GM21529 (cell line): ENCODE measurements at regions not wholly inside any gene's neighbourhood (a gene's known extent, or its start where the extent isn't known, plus 50 kb on each side); places are given as distances from the start of the nearest gene placed in this dataset.

Experiments used
- ATAC-seq: cut with Tn5 transposase; IDR thresholded peaks from one replicate; pipeline ENCODE4 v1.9.1; 2021; ENCODE audit not compliant: unreplicated experiment

DNA sequence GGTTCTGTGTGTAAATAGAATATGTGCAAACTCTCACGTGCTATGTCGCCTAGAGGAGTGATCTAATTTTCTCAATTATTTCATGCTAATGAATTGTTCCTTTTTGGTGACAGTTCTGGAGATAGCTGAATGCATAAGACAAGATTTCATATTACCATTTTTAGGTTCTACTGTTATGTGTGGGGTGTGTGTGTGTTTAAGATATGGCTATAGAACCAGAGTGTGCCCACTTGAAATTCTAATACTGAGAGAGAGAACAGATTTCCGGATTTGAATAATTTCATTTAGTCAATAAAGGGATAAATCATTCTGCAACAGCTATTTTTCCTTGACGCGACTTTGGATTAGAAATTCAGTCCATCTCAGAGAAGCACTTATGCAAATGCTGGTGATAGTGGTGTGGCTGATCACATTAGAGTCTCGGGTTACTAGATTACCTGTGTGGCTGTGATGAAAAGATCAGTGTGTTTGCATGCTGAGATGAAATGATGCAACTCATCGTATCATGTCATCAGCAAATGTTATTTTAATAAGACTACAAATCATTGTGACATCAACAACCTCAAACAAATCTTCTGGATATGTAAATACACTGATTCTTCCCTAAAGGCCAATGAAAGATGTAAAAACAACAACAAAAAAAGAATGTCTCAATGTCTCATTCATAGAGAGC lies 415.9 kb downstream of the EPHA4 start:
- ATAC-seq = no peak

DNA sequence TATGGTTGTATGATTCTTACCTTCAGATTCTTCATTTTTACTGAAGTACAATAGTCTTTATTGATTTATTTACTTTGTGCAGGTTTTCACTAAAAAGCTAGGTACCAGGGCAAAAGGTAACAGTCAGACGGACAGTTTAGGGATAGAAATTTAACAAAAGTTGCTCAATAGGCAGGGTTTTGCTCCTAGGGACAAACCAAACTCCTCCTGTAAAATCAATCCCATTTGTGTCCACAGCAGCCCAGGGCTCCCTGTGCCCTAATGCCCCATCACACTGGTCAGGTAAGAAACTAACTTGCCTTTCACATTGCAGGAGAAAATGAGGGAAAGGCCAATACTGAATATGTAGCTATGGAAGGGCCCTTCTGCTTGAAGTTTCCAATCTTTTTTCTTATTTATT lies 410.9 kb downstream of the EPHA4 start:
- no peak for ATAC-seq

DNA sequence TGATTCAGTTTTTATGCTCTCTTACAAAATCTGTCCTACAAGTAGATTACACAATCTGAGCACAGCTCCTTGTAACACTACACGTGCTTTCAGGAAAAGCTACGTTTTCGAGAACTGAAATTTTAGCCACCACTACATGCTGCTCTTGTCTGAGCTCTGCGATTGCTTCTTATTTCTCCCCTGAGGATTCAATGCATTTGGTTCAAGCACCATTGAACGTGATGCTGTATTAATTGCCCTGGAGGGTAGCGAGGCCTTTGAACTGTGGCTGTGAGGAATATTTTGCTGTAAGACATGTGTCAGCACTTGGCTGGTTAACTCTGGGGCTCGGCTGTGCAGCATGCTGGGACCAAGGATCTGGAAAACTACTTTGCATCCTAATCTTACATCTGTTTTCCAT lies 405.8 kb downstream of the EPHA4 start:
- ATAC-seq = no peak

DNA sequence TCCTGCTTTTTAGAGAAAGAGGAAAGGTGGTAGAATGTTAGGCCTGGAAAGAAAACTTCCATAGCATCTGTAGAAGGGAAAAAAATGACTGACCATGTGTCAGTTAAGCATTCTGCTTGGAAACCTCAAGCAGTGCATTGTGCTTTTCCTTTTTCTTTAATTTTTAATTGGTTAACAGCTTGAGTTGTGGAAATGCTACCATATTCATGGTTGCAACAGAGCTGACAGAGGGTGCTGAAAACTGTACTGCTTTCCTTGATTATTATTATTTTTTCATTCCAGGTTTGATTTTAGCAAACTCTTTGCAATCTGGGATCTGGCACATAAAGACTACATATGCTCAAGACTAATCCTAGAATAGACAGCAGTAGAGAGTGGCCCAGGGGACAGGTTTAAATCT lies 404.5 kb downstream of the EPHA4 start:
- ATAC-seq = no peak

DNA sequence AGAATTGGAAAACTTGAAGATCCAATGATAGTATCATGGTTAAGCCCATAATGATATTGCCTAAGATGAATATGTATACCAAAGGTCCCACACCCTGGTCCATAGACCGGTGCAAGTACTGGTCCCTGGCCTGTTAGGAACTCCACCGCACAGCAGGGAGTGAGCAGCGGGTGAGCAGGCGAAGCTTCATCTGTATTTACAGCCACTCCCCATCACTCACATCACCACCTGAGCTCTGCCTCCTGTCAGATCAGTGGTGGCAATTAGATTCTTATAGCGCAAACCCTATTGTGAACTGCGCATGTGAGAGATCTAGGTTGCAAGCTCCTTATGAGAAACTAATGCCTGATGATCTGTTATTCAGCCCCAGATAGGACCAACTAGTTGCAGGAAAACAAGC lies 402.4 kb downstream of the EPHA4 start:
- ATAC-seq = no peak

DNA sequence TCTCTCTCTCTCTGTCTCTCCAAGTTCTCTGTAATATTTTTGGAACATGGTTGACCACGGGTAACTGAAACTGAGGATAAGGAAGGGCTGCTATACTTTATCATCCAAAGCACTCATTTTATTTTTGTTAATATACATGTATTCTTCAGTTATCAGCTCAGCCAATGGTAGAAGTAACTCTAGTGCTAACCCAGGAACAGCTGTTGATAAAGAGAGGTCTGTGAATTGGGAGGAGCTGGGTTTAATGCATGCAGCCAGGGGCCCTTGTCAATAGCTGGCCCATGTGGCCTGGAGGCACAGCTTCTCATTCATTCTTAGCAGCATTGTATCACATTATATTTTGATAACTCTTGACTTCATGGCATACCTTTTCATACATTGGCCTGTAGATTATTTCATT lies 401.6 kb downstream of the EPHA4 start:
- ATAC-seq = no peak

DNA sequence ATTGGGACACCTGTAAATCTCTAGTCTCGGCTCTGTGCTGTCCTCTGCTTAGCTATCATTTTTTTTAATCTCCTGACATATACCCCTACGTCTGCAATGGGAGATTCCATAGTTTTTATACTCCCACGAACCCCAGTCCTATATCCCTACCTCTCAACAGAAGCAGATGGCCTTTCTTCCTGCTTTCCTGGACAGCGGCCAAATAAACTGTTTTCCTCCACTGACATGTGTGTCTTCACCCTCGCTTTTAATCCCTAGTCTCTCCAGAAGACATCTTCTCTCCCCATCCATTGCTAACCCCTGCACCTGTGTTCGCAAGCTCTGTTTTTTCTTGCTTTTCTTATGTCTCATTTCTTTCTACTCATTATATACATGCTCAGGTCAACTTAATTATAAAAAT lies 395.4 kb downstream of the EPHA4 start:
- no peak for ATAC-seq

DNA sequence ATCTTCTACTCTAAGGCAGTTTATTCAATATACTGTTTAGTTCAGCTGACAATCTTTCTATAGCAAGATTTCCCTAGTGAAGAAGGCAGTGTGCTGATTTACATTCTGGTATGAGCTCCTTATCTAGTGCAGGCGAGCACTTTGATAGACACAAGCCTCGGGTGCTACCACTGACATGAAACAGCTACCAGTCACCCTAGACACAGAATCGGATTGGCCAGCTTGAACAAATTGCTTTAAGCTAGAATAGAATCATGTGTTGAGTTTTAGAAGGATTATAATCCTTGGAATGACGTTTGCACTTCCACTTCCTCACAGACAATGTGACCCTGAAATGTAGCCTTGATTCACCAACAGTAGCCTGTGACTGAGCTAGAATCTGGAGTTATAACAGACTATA lies 394.0 kb downstream of the EPHA4 start:
- no peak for ATAC-seq

DNA sequence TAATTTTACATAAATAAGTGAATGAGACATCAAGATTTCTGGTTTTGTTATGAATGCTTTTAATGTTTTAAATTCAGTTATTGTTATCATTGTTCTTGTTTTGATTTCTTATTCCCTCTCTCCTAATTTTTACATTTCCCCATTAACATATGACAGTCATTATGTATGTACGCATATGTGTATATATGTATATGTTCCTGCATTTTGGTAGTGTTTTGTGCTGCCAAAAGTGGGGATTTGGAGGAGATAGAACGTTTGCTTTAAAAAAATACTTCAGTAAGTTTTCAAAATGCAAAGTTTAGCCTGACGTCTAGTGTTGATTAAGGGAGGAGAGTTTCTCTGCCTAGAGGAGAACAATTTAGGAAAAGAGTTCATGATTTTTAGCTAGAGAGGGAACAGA lies 385.2 kb downstream of the EPHA4 start:
- ATAC-seq = no peak

DNA sequence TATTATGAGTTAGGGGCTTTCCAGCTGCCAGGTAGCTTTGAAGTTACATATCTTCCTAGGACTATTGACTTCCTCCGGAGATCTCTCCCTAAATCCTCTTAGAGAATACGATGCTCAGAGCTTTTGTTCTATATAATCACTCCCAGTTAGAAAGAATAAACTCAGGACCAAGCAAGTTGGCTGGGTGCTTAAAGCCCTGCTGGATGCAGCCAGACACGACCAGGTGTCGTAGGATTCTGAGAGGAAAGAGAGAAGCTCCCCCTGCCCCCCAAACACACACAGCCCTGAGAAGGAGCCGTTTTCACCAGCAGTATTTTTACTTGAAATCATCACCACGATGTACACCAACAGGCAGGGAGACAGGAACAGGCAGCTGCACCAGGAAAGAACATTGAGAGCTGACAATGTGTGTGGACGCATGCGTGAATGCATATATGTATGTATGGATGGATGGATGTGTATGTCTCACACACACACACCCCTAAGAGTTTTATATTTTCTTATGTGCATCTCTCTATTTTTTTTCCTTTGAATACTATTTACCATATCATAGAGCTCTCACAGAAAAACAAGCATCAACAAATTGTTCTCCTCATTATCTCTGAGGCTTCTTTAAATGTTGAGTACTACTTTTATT lies 382.6 kb downstream of the EPHA4 start:
- no peak for ATAC-seq

DNA sequence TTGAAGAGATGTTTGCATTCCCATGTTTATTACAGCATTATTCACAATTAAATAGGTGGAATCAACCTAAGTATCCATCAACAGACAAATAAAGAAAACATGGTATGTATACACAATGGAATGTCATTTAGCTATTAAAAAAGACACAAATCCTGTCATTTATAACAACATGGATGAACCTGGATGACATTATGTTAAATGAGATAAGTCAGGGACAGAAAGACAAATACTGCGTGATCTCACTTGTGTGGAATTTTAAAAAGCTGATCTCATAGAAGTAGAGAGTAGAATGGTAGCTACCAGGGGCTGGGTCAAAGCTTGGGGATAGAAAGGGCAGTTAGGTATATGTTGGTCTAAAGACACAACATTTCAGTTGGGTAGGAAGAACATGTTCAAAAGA lies 376.3 kb downstream of the EPHA4 start:
- ATAC-seq = no peak

DNA sequence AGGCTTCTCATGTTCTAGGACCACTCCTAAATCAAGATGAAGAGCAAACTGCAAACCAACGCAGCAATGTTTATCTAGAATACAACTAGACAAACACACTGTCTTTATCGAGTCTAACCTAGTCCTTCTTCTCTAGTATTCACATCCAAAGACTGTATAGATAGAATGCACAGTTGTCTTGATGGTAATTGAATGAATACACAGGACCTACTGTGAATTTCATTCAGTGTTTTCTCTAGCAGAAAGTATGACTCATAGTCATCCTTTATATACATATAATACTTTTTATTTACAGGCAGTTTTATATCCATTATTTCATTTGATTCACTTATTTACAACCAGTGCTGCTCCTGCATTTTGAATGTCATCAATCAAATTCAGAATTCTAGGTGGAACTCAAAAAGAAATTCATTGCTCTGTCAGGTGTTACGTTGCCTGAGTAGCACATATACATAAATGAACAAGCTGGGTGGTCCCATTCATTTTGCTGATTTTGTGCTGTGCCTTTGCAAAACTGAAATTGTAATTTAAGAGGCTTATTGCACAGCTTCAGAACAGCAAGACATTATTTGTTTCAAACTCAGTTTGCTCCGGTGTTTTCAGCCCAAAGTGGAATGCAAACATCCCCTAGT lies 374.8 kb downstream of the EPHA4 start:
- no peak for ATAC-seq

DNA sequence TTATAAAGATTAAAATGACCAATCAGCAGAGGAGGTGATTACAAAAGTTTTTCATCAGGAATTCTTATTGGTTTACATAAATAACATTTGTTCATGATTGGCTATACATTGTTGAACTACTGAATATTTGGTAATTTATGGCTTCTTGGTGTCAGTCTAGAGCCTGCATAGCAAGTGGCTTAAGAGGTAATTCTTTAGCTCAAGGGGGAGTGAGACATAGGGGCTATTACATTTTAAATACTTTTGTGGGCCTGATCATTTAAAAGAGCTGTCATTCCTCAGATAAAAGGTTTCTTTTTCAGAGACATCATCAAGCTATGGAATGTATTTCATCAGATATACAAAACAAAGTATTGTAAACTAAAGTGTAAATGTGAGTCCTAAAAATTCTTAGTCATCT lies 373.8 kb downstream of the EPHA4 start:
- ATAC-seq = no peak

DNA sequence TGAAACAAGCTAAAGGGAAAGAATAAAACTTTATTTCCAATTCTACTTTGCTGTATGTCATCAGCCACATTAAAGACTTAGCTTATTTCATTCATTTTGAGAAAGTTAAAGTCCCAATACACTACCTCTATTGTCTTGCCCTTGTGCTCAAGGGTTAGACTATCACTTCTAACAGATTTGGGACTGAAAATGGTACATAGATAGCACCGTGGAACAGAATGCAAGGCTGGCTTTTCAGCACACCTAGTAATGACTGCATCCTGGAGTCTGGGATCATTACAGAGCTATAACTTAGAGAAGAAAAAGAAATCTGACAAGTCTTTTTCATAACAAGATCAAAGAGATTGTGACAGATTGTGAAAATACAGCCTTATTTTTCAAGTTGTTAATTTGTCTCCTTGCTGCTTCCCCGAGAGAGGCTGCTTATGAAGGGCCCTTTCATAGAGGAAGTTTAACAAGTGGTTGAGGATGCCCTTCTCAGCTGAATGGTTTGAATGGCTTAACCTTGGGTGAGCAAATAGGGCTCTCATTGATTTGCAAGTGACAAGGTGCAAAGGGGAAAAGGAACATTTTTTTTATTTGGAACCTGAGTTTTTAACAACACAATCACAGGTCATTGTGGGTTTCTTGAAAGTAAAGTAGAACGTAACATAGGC lies 371.8 kb downstream of the EPHA4 start:
- no peak for ATAC-seq

DNA sequence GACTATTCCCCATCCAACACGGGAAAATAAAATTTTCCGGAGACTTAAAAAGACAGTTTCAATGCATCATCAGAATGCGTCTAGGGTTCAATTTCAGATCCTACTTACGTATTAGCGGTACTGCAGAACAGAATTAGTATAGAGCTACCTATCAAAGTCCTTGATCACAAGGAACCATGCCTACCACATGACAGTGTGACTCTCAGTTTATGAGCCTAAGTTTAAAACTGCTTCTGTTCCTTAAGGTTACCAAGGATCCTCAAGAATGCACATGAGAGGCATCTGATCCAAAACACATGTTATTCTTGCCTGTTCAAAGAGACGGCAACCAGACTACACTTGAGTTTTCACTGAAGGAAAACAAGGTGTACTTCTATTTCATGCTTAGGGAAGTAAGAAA lies 369.7 kb downstream of the EPHA4 start:
- ATAC-seq = no peak

DNA sequence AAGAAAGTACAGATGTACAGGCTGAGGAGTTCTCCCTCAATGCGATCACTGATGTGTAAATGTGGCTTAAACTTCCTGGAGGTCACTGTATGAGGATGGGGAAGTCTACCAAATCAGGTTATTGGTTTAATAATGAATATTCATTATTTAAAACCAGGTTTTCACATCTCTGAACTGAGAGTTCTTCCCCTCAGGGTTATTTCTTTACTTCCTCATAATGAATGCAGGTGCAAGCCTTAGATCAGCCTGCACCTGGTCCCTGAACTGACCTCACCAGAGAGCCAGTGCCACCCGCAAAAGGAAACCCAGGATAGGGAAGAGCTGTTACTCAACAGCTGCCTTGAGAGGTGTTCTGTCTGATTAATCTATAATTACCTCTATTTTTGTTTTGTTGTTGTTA lies 369.0 kb downstream of the EPHA4 start:
- ATAC-seq = peak; percentile 82

DNA sequence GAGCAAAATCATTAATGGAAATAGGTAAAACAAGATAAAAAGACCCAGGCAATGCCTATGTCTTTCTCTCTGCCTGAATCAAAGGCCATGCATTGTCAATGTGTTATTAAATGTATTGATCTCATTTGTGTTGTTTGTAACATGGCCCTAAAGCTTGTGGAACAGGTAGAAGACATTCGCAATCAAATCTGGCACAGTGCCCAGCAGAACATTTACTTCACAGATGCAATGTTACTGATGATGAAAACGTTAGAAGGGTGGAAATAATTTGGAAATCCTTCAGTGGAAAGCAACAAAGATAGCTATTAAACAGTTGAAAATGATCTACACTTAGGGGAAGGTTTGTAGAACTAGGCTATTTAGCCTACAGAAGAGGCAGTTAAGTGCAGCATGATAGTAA lies 368.2 kb downstream of the EPHA4 start:
- ATAC-seq = no peak

DNA sequence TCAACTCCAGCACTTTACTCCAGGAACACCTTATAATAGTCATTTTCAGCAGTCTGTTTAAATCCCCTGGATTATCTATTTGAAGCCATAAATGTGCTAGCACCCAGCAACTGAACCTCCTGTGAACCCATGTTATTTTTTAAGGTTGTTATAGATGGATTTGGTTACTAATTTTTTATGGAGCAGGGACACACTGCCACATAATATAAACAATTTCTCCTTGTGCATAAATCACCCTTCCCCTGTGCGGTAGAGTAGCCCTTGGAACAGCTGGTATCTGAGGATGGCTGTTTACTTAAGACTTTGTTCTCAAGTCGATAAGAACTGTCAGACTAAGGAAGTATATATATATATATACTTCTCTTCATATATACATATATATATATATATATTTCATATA lies 367.4 kb downstream of the EPHA4 start:
- no peak for ATAC-seq

DNA sequence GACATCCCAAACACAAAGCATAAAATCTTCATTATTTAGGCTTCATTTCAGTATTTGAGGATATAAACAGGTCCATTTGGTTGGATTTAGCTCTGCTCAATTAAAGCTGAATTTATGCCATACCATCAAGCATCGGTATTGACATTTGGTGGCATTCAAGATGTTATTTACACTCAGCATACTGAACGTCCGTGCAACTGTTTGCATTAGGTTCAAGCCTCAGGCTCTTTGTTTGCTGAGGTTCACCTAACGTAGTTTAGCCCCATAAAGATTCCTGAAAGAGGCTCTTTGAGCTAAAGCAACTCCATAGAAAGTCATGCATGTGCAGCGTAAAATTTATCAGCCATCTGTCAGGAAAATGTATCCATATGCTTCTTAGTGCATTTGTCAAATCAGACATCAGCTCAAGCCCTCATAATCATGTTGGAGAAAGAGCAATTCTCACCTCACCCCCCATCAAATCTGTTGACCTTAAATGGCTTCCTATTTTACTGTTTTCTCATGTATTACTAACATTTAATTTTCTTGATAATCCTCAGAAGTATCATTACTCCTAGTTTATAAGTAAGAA lies 366.9 kb downstream of the EPHA4 start:
- ATAC-seq = no peak

DNA sequence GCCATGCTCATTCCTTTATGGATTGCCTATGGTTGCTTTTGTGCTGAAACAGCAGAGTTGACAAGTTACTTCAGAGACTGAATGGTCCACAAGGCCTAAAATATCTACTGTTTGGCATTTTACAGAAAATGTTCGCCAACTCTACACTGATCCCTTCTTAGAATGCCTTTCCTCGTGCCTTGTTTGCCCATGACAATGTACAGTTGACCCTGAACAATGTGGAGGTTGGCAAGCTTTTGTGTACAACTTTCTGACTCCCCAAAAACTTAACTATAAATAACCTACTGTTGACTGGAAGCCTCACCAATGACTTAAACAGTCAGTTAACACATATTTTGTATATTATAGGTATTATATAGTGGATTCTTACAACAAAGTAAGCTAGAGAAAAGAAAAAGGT lies 361.4 kb downstream of the EPHA4 start:
- ATAC-seq = no peak

DNA sequence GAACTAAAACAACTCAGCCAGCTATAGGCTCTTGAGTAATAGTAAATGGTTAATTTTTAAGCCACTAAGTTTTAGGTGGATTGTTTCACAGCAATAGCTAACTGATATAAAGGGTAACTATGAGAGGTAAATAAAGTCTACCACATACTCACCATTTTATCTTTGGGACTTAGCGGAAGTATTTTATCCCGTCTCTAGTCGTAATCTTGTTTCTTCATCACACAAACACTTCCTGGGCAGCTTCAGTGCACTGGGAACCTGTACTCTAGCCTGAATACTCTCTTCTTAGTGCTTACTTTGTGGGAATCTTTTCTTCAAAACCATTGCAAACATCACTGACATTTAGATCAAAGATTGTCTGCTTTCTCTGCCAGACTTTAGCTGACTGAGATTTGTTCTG lies 360.5 kb downstream of the EPHA4 start:
- ATAC-seq = no peak

DNA sequence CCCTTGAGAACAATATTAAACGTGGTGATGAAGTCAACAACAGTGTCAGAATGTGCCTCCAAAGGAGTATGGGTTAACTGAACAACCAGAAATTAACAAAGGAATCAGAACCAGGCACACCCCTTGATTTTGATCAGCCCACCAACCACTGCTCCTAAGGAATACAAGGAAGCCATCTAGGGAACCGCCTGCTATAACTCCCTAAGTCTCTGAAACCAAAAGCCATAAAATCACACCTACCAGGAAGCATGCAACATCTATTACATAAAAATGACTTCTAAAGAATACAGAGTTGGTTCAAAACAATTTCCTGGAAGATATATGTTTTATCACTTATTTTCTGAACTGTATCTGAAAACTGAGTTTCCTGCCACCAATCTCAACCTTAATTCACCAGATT lies 360.0 kb downstream of the EPHA4 start:
- no peak for ATAC-seq
